Activated naive CD4-positive, alpha-beta T cell treated with anti-CD3 and anti-CD28 coated beads, Interleukin-2, amount 50 U/mL, for 24 hours (primary cell): ENCODE measurements at regions not wholly inside any gene's neighbourhood (a gene's known extent, or its start where the extent isn't known, plus 50 kb on each side); places are given as distances from the start of the nearest gene placed in this dataset.

Experiments
- H3K27ac Mint-ChIP-seq: one replicate; pipeline ENCODE4 v1.8.0; 2021; ENCODE audit warnings: mild to moderate bottlenecking, mixed read lengths
- H3K27me3 Mint-ChIP-seq: one replicate; pipeline ENCODE4 v1.8.0; 2021; ENCODE audit warnings: mixed read lengths
- H3K36me3 Mint-ChIP-seq: one replicate; pipeline ENCODE4 v1.8.0; 2021; ENCODE audit warnings: mixed read lengths
- H3K4me1 Mint-ChIP-seq: one replicate; pipeline ENCODE4 v1.8.0; 2021; ENCODE audit warnings: mixed read lengths
- H3K4me3 Mint-ChIP-seq: one replicate; pipeline ENCODE4 v1.8.0; 2021; ENCODE audit warnings: mild to moderate bottlenecking, mixed read lengths
- H3K9me3 Mint-ChIP-seq: one replicate; pipeline ENCODE4 v1.8.0; 2021; ENCODE audit warnings: mixed read lengths

- no peaks in the 10 kb centered on the region for H3K4me1 Mint-ChIP-seq
- H3K9me3 Mint-ChIP-seq, result no peaks in the 10 kb centered on the region
- H3K36me3 Mint-ChIP-seq, result no peaks in the 10 kb centered on the region
- H3K27ac Mint-ChIP-seq, result no peak overlapping the region
- peaks cover 3% of the 10 kb centered on the region for H3K27me3 Mint-ChIP-seq
- no peak overlapping the region for H3K4me3 Mint-ChIP-seq
Observed at GRCh38 chr15:39493424-39494067, 87.3 kb upstream of the THBS1 start.

DNA sequence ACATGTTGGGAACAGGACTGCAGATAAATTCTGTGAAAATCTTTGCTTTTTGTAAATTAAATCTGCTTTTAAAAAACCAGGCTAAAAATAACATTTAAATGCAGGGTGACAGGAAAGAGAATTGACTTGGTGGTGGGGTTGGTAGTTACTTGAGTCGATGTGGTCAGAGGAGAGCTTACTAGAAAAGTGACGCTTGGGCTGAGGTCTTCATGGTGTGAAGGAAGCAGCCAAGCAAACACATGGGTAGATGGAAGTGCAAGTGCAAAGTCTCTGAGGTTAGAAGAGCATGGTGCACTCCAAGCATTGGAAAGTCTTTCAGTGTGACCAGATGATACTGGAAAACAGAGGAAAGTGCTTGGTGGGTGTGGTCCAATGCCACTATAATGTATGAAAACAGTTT lies 86.4 kb upstream of the THBS1 start:
- H3K4me3 Mint-ChIP-seq, result no peak overlapping the region
- no peaks in the 10 kb centered on the region for H3K4me1 Mint-ChIP-seq
- peaks cover 5% of the 10 kb centered on the region for H3K27me3 Mint-ChIP-seq
- H3K27ac Mint-ChIP-seq, result no peak overlapping the region
- H3K36me3 Mint-ChIP-seq, result no peaks in the 10 kb centered on the region
- no peaks in the 10 kb centered on the region for H3K9me3 Mint-ChIP-seq

DNA sequence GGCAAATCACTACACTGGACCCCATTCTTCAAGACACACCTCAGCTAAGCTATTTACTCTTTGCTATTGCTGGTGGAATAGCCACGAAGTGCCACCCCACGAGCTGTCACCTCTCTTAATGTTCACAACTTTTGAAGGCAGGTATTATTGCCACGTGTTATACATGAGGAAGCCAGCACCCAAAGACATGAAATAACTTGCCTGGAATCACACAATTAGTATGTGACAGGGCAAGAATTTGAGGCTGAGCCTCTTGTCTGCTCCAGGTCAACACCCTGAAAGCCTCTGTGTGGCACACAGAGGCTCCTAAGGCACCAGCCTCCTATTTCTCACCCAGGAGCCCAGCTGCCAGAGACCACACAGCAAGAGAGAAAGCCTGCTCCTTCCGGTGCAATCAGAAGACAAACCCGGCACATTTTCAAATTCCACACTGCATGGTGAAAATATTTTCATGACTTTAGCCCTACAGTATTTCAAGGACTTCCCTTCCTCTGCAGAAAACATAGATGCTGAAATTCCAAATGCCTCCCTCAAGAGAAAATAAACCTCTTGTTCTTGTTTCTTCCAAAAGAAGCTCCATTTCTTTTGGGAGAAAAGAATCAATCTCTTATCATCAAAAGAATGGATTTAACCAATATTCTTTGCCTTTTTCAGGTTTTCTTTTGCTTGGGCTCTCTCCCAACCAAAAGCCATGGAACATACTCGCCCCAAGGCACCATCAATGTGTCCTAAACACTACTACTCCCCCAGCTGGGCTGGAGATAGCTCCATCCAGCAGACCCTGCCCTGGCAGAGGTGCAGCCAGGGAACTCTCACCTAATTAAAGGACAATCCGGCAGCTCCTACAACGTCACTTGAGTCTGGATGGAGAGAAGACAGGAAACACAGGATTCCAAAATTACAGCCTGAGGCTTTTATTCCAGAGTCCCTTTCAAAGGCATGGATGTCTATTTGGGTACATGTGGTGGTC lies 84.7 kb upstream of the THBS1 start:
- Mint-ChIP-seq H3K9me3 (no peaks in the 10 kb centered on the region), H3K27ac (no peak overlapping the region), H3K4me1 (no peaks in the 10 kb centered on the region), H3K27me3 (peaks cover 5% of the 10 kb centered on the region), H3K36me3 (no peaks in the 10 kb centered on the region), H3K4me3 (no peak overlapping the region)

- H3K4me3 Mint-ChIP-seq, result no peak overlapping the region
- no peaks in the 10 kb centered on the region for H3K9me3 Mint-ChIP-seq
- H3K27ac Mint-ChIP-seq, result no peak overlapping the region
- no peaks in the 10 kb centered on the region for H3K36me3 Mint-ChIP-seq
- H3K4me1 Mint-ChIP-seq, result no peaks in the 10 kb centered on the region
- H3K27me3 Mint-ChIP-seq, result peaks cover 5% of the 10 kb centered on the region
Observed at GRCh38 chr15:39497016-39497758, 83.7 kb upstream of the THBS1 start.

GRCh38 chr15:39497759-39498565 lies 82.9 kb upstream of the THBS1 start:
- Mint-ChIP-seq H3K27ac (no peak overlapping the region), H3K36me3 (no peaks in the 10 kb centered on the region), H3K9me3 (no peaks in the 10 kb centered on the region), H3K4me3 (no peak overlapping the region), H3K27me3 (peaks cover 2% of the 10 kb centered on the region), H3K4me1 (no peaks in the 10 kb centered on the region)

- Mint-ChIP-seq H3K4me3 (no peak overlapping the region), H3K27me3 (peaks cover 2% of the 10 kb centered on the region), H3K9me3 (no peaks in the 10 kb centered on the region), H3K36me3 (no peaks in the 10 kb centered on the region), H3K4me1 (no peaks in the 10 kb centered on the region), H3K27ac (no peak overlapping the region)
Observed at GRCh38 chr15:39498629-39499028, 82.2 kb upstream of the THBS1 start.

- H3K27ac Mint-ChIP-seq, result no peak overlapping the region
- peaks cover 2% of the 10 kb centered on the region for H3K27me3 Mint-ChIP-seq
- H3K36me3 Mint-ChIP-seq, result no peaks in the 10 kb centered on the region
- no peak overlapping the region for H3K4me3 Mint-ChIP-seq
- H3K9me3 Mint-ChIP-seq, result no peaks in the 10 kb centered on the region
- H3K4me1 Mint-ChIP-seq, result no peaks in the 10 kb centered on the region
Observed at GRCh38 chr15:39499042-39499441, 81.8 kb upstream of the THBS1 start.

DNA sequence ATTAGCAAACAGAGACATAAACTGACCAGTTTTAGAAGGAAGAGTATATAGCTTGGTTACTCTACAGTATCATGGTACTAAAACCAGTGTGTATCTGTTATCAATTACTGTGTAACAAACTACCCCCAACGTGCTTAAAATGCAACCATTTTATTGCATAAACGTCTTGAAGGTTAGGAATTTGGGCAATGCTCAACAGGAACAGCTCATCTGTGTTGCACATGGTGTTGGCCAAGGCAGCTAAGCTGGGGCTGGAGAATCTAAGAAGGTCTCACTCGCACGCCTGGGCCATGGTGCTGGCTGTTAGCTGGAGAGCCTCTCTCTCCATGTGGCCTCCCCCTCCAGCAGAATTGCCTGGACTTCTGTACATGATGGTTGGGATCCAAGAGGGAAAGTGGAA lies 81.2 kb upstream of the THBS1 start:
- peaks cover 2% of the 10 kb centered on the region for H3K27me3 Mint-ChIP-seq
- no peak overlapping the region for H3K4me3 Mint-ChIP-seq
- H3K9me3 Mint-ChIP-seq, result no peaks in the 10 kb centered on the region
- no peak overlapping the region for H3K27ac Mint-ChIP-seq
- H3K4me1 Mint-ChIP-seq, result no peaks in the 10 kb centered on the region
- no peaks in the 10 kb centered on the region for H3K36me3 Mint-ChIP-seq

DNA sequence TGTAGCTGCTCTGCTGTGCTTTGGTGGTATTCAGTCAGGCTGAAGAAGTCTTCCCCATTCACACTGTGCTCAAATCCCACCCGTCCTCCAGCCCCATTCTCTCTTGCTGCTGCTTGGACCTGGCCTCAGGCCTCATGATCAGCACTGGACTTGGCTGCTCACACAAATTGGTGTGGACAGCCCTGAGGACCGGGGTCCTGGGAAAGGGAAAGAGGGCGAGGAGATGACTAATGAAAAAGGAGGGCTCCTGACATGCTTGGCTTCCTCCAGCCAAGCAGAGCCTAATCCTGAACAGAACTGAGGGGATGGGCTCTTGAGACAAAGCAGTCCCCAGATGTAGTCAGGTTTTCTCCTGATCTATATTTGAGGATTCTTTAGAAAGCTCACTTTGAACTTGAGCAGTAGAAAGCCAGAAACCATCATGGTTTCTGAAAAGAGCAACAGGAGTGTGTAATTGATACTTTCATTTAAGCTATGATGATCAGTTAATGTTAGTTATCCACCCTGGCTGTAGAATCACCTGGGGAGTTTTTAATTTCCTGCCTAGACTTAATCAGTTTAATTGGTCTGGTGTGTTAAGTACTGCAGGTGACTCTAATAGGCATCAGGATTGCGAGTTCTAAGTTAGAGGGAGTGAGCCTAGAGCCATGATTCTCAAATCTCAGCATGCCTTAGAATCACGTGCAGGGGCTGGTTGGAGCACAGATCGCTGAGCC lies 79.4 kb upstream of the THBS1 start:
- Mint-ChIP-seq H3K4me3 (no peak overlapping the region), H3K4me1 (no peaks in the 10 kb centered on the region), H3K36me3 (no peaks in the 10 kb centered on the region), H3K27ac (no peak overlapping the region), H3K9me3 (no peaks in the 10 kb centered on the region), H3K27me3 (peaks cover 2% of the 10 kb centered on the region)

DNA sequence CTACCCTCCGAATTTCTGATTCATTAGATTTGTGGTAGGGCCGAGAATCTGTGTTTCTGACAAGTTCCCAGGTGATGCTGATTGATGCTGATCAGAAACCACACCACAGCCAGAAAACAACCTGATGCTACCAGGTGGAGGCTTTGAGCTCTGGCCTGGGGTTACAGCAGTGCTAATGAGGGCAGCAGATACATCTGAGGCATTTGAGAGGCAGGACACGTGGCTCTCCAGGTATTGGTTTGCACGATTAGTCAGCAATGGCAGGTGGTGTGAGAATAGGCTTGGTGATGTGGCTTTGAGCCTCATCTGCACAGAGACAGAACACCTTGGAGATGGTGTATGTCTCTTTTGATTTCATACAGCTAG lies 78.8 kb upstream of the THBS1 start:
- no peak overlapping the region for H3K27ac Mint-ChIP-seq
- H3K36me3 Mint-ChIP-seq, result no peaks in the 10 kb centered on the region
- H3K27me3 Mint-ChIP-seq, result peaks cover 2% of the 10 kb centered on the region
- H3K4me3 Mint-ChIP-seq, result no peak overlapping the region
- no peaks in the 10 kb centered on the region for H3K4me1 Mint-ChIP-seq
- H3K9me3 Mint-ChIP-seq, result no peaks in the 10 kb centered on the region

GRCh38 chr15:39502611-39503195 lies 78.2 kb upstream of the THBS1 start:
- no peak overlapping the region for H3K4me3 Mint-ChIP-seq
- no peak overlapping the region for H3K27ac Mint-ChIP-seq
- H3K27me3 Mint-ChIP-seq, result peaks cover 2% of the 10 kb centered on the region
- no peaks in the 10 kb centered on the region for H3K36me3 Mint-ChIP-seq
- H3K9me3 Mint-ChIP-seq, result no peaks in the 10 kb centered on the region
- H3K4me1 Mint-ChIP-seq, result no peaks in the 10 kb centered on the region

- Mint-ChIP-seq H3K9me3 (no peaks in the 10 kb centered on the region), H3K36me3 (no peaks in the 10 kb centered on the region), H3K4me3 (no peak overlapping the region), H3K4me1 (no peaks in the 10 kb centered on the region), H3K27me3 (peaks cover 2% of the 10 kb centered on the region), H3K27ac (no peak overlapping the region)
Observed at GRCh38 chr15:39503526-39503925, 77.4 kb upstream of the THBS1 start.

DNA sequence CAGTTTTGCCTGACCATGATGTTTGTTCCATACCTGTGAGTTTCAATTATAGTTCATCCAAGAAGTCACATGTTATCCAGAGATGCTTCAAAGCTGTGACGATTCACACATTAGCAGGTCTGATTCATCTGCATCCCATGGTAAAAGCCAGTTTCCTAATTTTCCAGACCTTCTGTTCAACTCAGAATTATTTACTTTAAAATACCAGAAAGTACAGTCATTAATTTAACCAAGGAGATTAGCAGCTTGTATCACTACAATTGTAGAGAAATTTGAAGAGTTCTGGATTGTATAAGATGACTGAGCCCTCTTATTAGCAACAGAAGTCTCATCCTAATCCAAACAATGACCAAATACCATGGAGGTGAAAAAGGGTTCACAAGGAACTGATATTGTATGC lies 76.1 kb upstream of the THBS1 start:
- H3K4me1 Mint-ChIP-seq, result no peaks in the 10 kb centered on the region
- H3K27ac Mint-ChIP-seq, result no peak overlapping the region
- no peaks in the 10 kb centered on the region for H3K27me3 Mint-ChIP-seq
- no peaks in the 10 kb centered on the region for H3K9me3 Mint-ChIP-seq
- H3K4me3 Mint-ChIP-seq, result no peak overlapping the region
- no peaks in the 10 kb centered on the region for H3K36me3 Mint-ChIP-seq

- Mint-ChIP-seq H3K27ac (no peak overlapping the region), H3K36me3 (no peaks in the 10 kb centered on the region), H3K9me3 (no peaks in the 10 kb centered on the region), H3K4me1 (no peaks in the 10 kb centered on the region), H3K4me3 (no peak overlapping the region), H3K27me3 (no peaks in the 10 kb centered on the region)
Observed at GRCh38 chr15:39506146-39506545, 74.7 kb upstream of the THBS1 start.
